ENCODE measurements at regions not wholly inside any gene's neighbourhood (a gene's known extent, or its start where the extent isn't known, plus 50 kb on each side); places are given as distances from the start of the nearest gene placed in this dataset.

GRCh38 chr16:59224401-59224800 lies 490.3 kb upstream of the GOT2 start:
- DNase-seq (ENCODE audit: low spot score), result no peak

DNA sequence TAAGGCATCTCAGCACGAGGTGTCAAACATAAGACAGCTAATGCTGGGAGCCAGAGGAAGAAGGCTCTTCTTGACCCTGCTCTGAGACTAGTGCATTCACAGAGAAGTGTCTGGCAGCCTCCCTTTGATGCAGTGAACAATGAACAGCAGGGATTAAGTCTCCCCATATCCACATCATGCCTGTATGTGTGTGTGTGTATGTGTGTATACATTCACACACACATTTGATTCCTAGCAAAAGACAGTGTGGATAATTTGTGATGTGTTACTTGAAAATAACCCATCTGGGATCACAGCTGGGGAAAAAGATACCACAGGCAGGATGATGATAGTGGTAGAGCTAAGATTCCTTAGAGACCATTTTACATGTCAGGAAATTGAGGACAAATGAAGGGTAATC lies 485.9 kb upstream of the GOT2 start:
- no peak for DNase-seq (ENCODE audit: low spot score)

DNA sequence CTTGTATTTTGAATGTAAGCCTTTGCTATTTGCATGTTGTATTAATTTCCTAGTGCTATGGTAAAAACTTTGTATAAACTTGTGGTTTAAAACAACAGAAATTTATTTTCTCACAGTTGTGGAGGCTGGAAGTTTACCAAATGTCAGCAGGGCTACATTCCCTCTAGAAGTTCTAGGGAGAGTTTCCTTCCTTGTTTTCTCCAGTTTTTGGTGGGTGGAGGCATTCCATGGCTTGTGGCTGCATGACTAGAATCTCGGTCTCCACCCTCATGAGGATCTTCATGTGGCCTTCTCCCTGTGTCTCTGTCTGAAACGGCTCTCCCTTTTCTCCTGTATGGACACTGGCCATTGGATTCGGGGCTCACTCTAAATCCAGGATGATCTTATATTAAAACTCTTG lies 482.2 kb upstream of the GOT2 start:
- no peak for DNase-seq (ENCODE audit: low spot score)

DNA sequence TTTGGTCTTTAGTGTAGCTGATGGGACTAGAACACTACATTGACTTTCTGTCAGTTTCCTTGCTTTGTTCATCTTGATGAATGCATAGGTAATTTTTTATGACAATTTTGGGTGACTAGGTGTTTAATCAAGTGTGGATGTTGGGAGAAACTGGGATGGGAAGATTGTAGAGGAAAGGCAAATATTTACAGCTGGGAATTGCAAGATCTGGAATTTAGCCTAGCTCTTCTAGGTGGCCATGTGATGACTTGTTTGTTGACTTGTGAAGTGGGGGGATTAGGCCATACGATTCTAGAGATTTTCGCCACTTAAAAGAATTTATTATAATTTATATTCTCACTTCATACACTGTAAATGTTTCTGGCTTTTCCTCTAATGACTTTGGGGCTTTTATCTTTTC lies 480.3 kb upstream of the GOT2 start:
- DNase-seq (ENCODE audit: low spot score), result no peak

DNA sequence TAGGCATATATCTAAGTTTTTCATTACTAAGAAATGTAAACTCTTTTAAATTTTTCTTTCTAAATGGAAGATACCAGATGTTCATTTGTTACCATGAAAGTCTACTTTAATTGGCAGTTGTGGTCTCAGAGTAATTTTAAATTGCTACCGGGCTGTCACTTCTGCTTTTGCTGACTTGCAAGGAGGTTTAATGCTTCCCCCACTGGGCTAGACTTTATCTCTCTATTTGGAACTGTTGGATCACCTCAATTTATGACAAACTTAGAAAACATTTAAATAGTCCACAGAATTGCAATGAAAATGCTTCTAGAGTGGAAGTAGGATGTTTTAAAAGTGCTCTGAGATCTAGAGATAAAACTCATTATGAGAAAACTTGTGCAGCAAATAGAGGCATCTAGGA lies 479.8 kb upstream of the GOT2 start:
- DNase-seq (ENCODE audit: low spot score), result no peak

GRCh38 chr16:59212492-59213024 lies 478.4 kb upstream of the GOT2 start:
- no peak for DNase-seq (ENCODE audit: low spot score)

DNA sequence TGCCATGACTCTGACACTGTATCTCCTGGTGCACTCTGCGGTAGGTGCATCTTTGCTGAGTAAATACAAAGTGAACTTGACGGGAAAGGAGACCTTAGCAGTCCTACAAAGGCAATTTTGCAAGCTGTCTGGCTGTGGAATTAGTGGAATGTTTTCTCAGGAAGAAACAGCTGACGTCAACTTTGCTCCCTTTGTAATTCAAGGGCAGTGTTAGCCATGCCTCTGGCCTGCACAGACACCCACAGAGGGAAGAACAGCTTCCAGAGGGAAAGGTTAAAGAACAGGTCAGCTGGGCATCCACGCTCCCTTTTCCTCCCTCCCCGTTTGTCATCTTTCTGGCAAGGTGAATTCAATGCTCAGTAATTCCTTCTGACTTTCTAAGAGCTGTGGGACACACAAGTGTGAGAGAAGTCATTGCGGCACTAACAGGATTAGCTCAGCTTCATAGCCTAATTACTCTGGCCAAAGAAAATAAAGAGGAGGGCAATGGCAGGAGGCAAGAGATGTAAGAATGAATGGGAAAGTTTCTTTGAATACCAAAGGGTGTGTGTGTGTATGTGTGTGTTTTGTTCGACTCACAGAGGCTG lies 476.9 kb upstream of the GOT2 start:
- DNase-seq (ENCODE audit: low spot score), result no peak

GRCh38 chr16:59205403-59205802 lies 471.3 kb upstream of the GOT2 start:
- no peak for DNase-seq (ENCODE audit: low spot score)

DNA sequence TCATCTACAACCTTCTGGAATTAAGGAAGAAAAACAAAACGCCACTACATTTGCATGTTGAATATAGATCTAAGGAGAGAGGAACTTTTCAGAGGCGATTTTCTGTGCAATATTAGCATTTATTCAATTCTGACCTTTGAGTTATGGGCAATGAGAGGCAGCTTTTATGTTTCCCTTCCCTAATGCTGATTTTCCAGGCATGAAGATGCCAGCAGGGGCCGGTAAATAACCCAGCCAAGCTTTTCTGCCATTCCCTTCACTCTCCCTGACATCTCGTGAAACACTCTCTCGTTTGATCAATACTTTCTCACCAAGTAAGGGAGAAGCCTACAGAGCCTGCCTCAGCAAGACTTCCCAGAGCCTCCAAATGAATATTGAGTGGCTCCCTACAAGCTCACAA lies 470.5 kb upstream of the GOT2 start:
- DNase-seq (ENCODE audit: low spot score), result no peak

- no peak for DNase-seq (ENCODE audit: low spot score)
Measured at GRCh38 chr16:59202233-59202862, 468.2 kb upstream of the GOT2 start.

DNA sequence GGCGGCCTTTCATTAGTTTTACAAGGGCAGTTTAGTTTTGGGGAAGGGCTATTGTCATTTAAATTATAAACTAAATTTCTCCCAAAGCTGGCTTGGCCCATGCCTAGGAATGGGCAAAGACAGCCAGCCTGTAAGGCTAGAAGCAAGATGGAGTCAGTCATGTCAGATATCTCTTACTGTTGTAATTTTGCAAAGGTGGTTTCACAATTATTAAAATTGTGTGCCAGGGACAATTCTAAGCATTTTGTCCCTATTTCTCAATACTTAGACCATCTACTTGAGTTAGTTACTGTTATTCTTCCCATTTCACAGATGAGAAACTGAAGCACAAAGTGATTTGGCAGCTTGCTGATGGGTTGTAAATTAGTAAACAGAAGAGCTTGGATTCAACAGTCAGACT lies 467.7 kb upstream of the GOT2 start:
- no peak for DNase-seq (ENCODE audit: low spot score)

DNA sequence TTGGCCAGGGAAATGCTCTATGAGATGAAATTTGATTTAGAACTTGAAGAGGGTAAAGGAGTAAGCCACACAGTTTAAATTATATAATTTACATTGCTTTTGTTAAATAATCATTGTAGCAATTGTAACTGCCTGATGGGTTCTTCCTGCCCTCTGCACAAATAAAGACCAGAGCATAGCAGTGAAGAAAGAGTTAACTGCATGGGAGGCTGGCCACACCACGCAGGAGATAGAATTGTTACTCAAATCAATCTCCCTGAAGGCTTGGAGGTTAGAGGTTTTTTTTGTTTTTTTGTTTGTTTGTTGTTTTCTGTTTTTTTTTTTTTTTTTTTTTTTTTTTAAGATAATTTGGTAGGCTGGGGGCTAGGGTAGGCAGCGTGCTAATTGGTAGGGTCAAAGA lies 467.0 kb upstream of the GOT2 start:
- DNase-seq (ENCODE audit: low spot score), result no peak

GRCh38 chr16:59198487-59198886 lies 464.4 kb upstream of the GOT2 start:
- DNase-seq (ENCODE audit: low spot score), result no peak

- DNase-seq (ENCODE audit: low spot score), result no peak
Measured at GRCh38 chr16:59195242-59195641, 461.1 kb upstream of the GOT2 start.

DNA sequence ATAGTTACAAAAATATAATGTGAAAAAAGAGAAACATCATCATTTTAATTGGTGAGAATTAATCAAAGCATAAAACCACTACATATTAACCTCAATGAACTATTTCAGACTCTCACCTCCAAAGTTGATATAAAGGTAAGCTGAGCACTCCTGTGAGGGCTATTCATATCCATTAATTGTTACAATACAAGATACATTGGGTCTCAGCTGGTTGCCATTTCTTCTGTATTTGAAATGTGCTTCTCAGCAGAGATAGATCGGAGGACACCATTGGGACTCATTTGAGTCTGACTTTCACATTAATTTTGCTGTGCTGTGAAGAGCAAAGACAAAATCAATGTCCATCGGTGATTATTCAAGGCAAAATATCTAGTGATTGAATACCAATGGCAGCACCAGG lies 459.5 kb upstream of the GOT2 start:
- no peak for DNase-seq (ENCODE audit: low spot score)

- no peak for DNase-seq (ENCODE audit: low spot score)
Measured at GRCh38 chr16:59192551-59193199, 458.6 kb upstream of the GOT2 start.

- DNase-seq (ENCODE audit: low spot score), result no peak
Measured at GRCh38 chr16:59190731-59191130, 456.6 kb upstream of the GOT2 start.

GRCh38 chr16:59188029-59188428 lies 453.9 kb upstream of the GOT2 start:
- DNase-seq (ENCODE audit: low spot score), result no peak

- DNase-seq (ENCODE audit: low spot score), result no peak
Measured at GRCh38 chr16:59181821-59182420, 447.8 kb upstream of the GOT2 start.

GRCh38 chr16:59180083-59180476 lies 446.0 kb upstream of the GOT2 start:
- DNase-seq (ENCODE audit: low spot score), result no peak

DNA sequence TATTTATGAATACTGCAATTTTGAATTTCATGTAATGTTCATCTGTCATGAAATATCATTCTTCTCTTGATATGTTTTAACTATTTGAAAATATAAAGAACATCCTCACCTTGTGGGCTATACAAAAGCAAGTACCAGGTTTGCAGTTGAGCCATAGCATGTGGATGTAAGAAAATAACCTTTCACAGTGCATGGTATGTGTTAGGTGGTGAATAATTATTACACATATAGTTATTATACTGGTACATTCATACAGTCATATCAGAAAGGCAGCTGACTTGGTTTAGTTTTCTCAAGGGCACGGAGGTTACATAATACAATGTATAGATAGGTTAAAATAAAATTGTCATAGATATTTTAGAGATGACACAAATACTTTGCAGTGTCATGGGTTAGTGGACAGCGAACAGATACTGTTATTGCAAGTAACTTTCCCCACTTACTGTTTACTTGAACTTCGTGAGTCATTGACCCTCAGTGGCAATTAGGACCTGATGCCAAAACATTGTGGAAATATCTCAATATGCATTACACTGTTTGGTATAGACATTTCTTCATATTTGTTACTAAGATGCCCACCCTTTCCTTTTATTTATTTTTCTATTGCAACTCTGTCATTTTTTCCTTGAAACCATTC lies 445.4 kb upstream of the GOT2 start:
- no peak for DNase-seq (ENCODE audit: low spot score)

DNA sequence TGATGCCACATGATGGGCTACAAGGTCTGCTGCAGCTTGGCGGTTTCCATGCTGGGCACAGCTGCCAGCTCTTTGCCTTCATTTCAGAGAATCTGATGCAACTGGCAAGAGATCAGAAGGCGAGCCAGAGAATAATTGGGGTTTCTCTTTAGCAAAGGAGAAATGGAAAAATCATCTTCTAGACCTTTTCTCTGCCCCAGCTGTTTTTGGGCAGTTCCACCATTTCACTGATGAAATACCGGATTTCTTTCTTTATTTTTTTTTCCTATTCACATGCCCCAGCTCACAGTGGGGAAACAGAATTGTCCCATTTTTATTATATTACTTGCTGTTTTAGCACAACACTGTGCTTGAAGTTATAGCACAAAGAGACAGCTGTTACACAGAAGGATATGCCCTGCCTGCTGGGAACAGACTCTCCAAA lies 439.3 kb upstream of the GOT2 start:
- DNase-seq (ENCODE audit: low spot score), result no peak
